GM23338 (cell line): ENCODE measurements at regions not wholly inside any gene's neighbourhood (a gene's known extent, or its start where the extent isn't known, plus 50 kb on each side); places are given as distances from the start of the nearest gene placed in this dataset.
A peak's percentile ranks its signal among the peaks of the same experiment; 100 is the strongest.

ENCODE experiments used
- ATAC-seq: fragments of 200-7000 bp; cut with Tn5 transposase; 3 replicates; pipeline ENCODE4 v1.9.1; 2020
- DNase-seq: peaks from one replicate; pipeline ENCODE4 v3.0.0-alpha.2; 2015; ENCODE audit warnings: low spot score
- H2AFZ ChIP-seq: fragments of 200-600 bp; sonication (generic); 2 replicates; pipeline ENCODE4 v1.8.0; 2016; ENCODE audit warnings: antibody characterized with exemption, mild to moderate bottlenecking, moderate library complexity
- H3F3A ChIP-seq: fragments of 200-600 bp; sonication (generic); replicated peaks from 2 replicates; pipeline ENCODE4 v1.8.0; 2017; ENCODE audit warnings: antibody characterized with exemption, mixed run types, low read depth
- H3K27ac ChIP-seq: fragments of 200-600 bp; sonication (generic); 2 replicates; pipeline ENCODE4 v1.6.1; 2016; ENCODE audit warnings: low read depth
- H3K27me3 ChIP-seq: fragments of 200-600 bp; sonication (generic); 2 replicates; pipeline ENCODE4 v1.8.0; 2016; ENCODE audit warnings: mild to moderate bottlenecking, mixed run types, moderate library complexity; ENCODE audit not compliant: insufficient read depth
- H3K36me3 ChIP-seq: fragments of 200-600 bp; sonication (generic); 2 replicates; pipeline ENCODE4 v1.8.0; 2016; ENCODE audit warnings: mild to moderate bottlenecking; ENCODE audit not compliant: insufficient read depth
- H3K4me1 ChIP-seq: fragments of 200-600 bp; sonication (generic); 2 replicates; pipeline ENCODE4 v1.8.0; 2016; ENCODE audit warnings: mild to moderate bottlenecking, moderate library complexity; ENCODE audit not compliant: insufficient read depth
- H3K4me2 ChIP-seq: fragments of 200-600 bp; sonication (generic); 2 replicates; pipeline ENCODE4 v1.7.1; 2017; ENCODE audit warnings: mixed run types
- H3K4me3 ChIP-seq: fragments of 200-600 bp; sonication (generic); 2 replicates; pipeline ENCODE4 v1.6.1; 2016; ENCODE audit warnings: mixed run types
- H3K79me2 ChIP-seq: fragments of 200-600 bp; sonication (generic); replicated peaks from 2 replicates; pipeline ENCODE4 v1.8.0; 2017; ENCODE audit warnings: mild to moderate bottlenecking; ENCODE audit not compliant: insufficient read depth
- H3K9me2 ChIP-seq: fragments of 200-600 bp; sonication (generic); 2 replicates; pipeline ENCODE4 v1.8.0; 2017; ENCODE audit not compliant: insufficient read depth
- H4K20me1 ChIP-seq: fragments of 200-600 bp; sonication (generic); replicated peaks from 2 replicates; pipeline ENCODE4 v1.8.0; 2017; ENCODE audit warnings: mild to moderate bottlenecking; ENCODE audit not compliant: insufficient read depth
- H3K27ac Mint-ChIP-seq: 2 replicates; pipeline ENCODE4 v1.8.0; 2020; ENCODE audit warnings: inconsistent platforms, mild to moderate bottlenecking, moderate library complexity, mixed read lengths
- H3K27me3 Mint-ChIP-seq: 3 replicates; pipeline ENCODE4 v1.8.0; 2022; ENCODE audit warnings: low read depth, mild to moderate bottlenecking, moderate library complexity, mixed read lengths, inconsistent platforms; ENCODE audit not compliant: insufficient read depth, poor library complexity
- H3K36me3 Mint-ChIP-seq: 3 replicates; pipeline ENCODE4 v1.8.0; 2021; ENCODE audit warnings: low read depth, mild to moderate bottlenecking, inconsistent platforms, moderate library complexity, mixed read lengths
- H3K4me1 Mint-ChIP-seq: 3 replicates; pipeline ENCODE4 v1.8.0; 2020; ENCODE audit warnings: mild to moderate bottlenecking, inconsistent platforms, mixed read lengths
- H3K4me3 Mint-ChIP-seq: 3 replicates; pipeline ENCODE4 v1.8.0; 2021; ENCODE audit warnings: moderate library complexity, mild to moderate bottlenecking, inconsistent platforms, mixed read lengths
- H3K9me3 Mint-ChIP-seq: 3 replicates; pipeline ENCODE4 v1.8.0; 2020; ENCODE audit warnings: moderate library complexity, mild to moderate bottlenecking, inconsistent platforms, mixed read lengths
- JUNB ChIP-seq: IDR thresholded peaks from one replicate; pipeline ENCODE4 v1.6.1; 2016; ENCODE audit warnings: antibody characterized with exemption; ENCODE audit not compliant: unreplicated experiment
- POLR2AphosphoS5 ChIP-seq: IDR thresholded peaks from 2 replicates; pipeline ENCODE4 v1.6.1; 2016; ENCODE audit warnings: antibody characterized with exemption, low read depth
- REST ChIP-seq: IDR thresholded peaks from one replicate; pipeline ENCODE4 v1.6.1; 2018; ENCODE audit warnings: antibody characterized with exemption; ENCODE audit not compliant: unreplicated experiment
- STAT1 ChIP-seq: IDR thresholded peaks from one replicate; pipeline ENCODE4 v1.6.1; 2016; ENCODE audit warnings: antibody characterized with exemption; ENCODE audit not compliant: unreplicated experiment
- ZNF114 ChIP-seq: fragments of 250-450 bp; sonication (Bioruptor Pico); IDR thresholded peaks from 2 replicates; pipeline ENCODE4 v1.5.0; 2020; ENCODE audit warnings: mild to moderate bottlenecking, moderate library complexity
- ZNF462 ChIP-seq: fragments of 250-450 bp; sonication (Bioruptor Pico); IDR thresholded peaks from 2 replicates; pipeline ENCODE4 v1.5.0; 2020; ENCODE audit warnings: mild to moderate bottlenecking, moderate library complexity

- Mint-ChIP-seq H3K27me3 (peaks cover 9% of the 10 kb centered on the region), H3K27ac (peak overlapping the region; percentile 27), H3K4me3 (no peak overlapping the region), H3K4me1 (peaks cover 36% of the 10 kb centered on the region), H3K9me3 (peaks cover 16% of the 10 kb centered on the region), H3K36me3 (peaks cover 15% of the 10 kb centered on the region; the same call in 2 of the 3 replicates)
- peaks cover 31% of the 10 kb centered on the region for H3K4me1 ChIP-seq
- H3K36me3 ChIP-seq = 0 out of 2 replicates have a peak, but pooled peaks cover 3% of the 10 kb centered on the region
- peak; percentile 50 for DNase-seq
- H3K27ac ChIP-seq = peak overlapping the region; percentile 64
- TF ChIP-seq JUNB (no peak), REST (no peak), STAT1 (no peak), POLR2AphosphoS5 (no peak), ZNF462 (CRISPR knock-in tag) (no peak), ZNF114 (CRISPR knock-in tag) (no peak)
- no peak overlapping the region for H3K4me3 ChIP-seq
- H3K27me3 ChIP-seq = no peaks in the 10 kb centered on the region
- no peaks in the 10 kb centered on the region for H3K79me2 ChIP-seq
- peak; percentile 49 for ATAC-seq
- H3K4me2 ChIP-seq = 0 out of 2 replicates have a peak overlapping the region, but pooled peaks have one; percentile 9
- no peak overlapping the region for H2AFZ ChIP-seq
- H3F3A ChIP-seq = 0 out of 2 replicates have a peak, but pooled peaks cover 6% of the 10 kb centered on the region
- H4K20me1 ChIP-seq = no peaks in the 10 kb centered on the region
- peaks cover 10% of the 10 kb centered on the region; the same call in 1 of the 2 replicates for H3K9me2 ChIP-seq
Observed at GRCh38 chr7:47681249-47681810, 99.4 kb upstream of the TNS3 start.
